GM12874 (cell line): ENCODE measurements at regions not wholly inside any gene's neighbourhood (a gene's known extent, or its start where the extent isn't known, plus 50 kb on each side); places are given as distances from the start of the nearest gene placed in this dataset.

ENCODE experiments used
- TF ChIP-seq, protein P1 (sequence below): IDR thresholded peaks from 2 replicates; pipeline ENCODE4 v1.5.1; 2011; ENCODE audit warnings: low read depth, mild to moderate bottlenecking, control low read depth, low read length, moderate library complexity; ENCODE audit not compliant: insufficient read depth

DNA sequence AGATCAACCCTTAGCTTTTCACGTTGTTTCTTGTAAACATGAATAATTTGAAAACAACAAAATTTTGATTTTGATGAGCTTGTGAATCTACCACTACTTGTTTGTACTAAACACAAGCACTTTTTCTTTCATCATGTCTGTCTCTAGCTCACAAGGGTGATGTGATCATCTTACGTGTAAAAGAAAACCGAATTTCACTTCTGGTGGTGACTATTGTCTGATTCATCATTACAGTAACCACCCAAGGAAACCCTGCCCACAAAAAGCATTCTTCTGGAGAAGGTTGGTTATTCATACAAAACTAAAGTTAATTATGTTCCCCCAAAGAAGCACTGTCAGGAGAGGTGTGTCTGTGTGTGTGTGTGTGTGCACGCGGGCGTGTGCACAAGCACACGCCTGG, 285.4 kb downstream of the ZNF516 start:
- TF ChIP-seq, protein P1, sequence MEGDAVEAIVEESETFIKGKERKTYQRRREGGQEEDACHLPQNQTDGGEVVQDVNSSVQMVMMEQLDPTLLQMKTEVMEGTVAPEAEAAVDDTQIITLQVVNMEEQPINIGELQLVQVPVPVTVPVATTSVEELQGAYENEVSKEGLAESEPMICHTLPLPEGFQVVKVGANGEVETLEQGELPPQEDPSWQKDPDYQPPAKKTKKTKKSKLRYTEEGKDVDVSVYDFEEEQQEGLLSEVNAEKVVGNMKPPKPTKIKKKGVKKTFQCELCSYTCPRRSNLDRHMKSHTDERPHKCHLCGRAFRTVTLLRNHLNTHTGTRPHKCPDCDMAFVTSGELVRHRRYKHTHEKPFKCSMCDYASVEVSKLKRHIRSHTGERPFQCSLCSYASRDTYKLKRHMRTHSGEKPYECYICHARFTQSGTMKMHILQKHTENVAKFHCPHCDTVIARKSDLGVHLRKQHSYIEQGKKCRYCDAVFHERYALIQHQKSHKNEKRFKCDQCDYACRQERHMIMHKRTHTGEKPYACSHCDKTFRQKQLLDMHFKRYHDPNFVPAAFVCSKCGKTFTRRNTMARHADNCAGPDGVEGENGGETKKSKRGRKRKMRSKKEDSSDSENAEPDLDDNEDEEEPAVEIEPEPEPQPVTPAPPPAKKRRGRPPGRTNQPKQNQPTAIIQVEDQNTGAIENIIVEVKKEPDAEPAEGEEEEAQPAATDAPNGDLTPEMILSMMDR, result no peak

DNA sequence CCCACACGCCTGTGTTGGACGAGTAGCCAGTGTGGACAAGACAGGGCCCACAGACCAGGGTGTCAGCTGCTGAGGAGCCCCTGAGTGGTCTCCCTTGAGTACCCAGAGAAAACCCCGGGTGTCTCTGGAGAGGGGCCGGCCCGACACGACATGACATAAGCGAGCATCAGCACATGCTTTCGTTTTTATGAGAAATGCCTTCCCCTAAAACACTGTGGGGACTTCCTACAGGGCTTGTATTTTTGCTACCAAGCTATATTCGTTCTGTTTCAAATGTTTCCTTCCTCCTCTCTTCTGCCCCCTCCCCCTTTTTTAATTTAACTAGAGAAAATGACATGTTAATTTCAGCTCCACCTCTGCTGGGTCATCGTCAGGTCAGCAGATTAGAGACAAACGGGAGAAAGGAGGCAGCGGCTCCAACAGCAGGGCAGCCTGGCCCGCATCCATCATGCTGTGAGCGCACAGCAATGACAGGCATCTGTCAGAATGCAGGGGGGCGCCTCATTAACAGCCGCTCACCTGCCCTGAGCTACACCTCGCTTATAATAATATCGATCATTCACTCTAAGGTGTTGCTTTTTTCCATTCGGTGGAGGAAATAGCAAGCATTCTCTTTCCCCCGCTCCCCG, 286.2 kb downstream of the ZNF516 start:
- TF ChIP-seq, protein P1, result no peak

DNA sequence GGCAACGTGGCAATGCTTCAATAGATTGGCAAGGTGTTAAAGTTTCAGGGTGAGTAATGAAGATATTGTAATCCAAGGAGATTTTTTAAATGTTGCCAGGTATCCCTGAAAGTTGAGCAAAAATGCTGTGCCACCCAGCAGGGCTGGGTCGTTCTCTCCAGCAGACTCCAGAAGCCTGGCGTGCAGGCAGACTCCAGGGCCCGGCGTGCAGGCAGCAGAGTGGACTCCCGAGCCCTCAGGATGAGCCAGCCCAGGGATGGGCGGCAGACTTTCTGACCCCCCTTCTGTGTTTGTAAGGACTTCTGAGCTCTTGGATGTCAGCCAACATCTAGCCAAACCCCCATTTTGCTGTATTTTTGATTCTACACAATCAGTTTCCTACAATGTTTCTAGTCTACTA, 289.1 kb downstream of the ZNF516 start:
- TF ChIP-seq, protein P1, result no peak

DNA sequence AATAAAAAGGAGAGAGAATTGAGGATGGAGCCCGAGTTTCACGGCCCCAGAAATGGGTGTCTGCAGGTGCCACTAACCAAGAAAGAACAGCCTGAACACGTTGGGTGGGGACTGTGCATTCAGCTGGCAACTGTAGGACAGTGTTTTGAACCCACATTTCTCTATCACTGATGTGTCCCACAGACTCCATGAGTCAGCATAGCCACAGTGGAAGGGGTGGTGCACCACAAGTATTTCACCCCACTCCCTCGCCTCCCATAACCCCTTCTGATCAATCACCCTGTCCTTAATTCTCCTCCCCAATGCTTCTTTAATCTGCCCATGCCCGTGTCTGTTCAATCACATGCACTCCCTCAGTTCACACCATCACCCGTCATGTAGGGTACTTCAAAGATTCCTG, 291.5 kb downstream of the ZNF516 start:
- TF ChIP-seq, protein P1, result no peak

DNA sequence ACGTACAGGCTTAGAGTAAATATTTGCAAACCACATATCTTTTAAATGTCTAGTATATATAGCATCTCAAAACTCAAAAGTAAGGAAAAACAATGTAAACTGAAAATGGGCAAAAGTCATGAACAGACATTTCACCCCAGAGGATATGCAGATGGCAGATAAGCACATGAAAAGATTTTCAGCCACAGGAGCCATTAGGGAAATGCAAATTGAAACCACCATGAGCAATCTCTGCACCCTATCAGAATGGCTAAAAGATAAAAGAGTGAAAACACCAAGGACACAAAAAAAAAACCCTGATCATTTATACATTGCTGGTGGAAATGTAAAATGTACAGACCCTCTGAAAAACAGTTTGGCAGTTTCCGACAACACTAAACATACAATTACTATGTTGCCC, 292.7 kb downstream of the ZNF516 start:
- TF ChIP-seq, protein P1, result no peak

DNA sequence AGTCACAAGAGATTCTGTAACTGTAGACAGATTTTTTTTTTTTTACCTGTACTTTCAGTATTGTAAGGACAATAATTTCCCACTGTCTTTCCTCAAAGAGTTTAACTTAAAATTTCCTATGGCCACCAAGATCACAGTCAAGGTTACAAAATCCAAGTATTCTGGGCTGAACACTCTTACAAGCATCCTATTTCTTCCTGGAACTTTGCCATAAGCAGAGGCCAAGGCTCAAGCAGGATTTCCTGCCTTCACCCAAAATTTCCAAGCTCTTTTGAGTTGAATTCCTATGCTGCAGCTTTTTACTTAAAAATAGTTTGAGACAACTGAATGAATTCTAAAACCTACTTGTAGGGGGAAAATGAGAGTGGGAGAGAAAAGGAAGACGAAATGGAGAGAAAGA, 299.4 kb downstream of the ZNF516 start:
- TF ChIP-seq, protein P1, result no peak

DNA sequence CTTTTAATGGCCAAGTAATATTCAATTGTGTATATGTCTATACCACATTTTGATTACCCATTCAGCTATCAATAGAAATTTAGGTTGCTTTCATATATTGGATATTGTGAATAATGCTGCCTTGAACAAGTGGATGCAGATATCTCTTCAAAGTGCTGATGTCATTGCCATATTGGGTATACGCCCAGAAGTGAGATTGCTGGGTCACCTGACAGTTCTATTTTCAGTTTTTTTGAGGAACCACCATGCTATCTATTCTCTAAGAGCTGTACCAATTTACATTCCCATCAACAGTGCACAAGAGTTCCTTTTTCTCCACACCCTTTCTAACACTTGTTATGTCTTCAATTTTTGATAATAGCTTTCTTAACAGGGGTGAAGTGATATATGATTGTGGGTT, 306.9 kb downstream of the ZNF516 start:
- TF ChIP-seq, protein P1, result no peak

DNA sequence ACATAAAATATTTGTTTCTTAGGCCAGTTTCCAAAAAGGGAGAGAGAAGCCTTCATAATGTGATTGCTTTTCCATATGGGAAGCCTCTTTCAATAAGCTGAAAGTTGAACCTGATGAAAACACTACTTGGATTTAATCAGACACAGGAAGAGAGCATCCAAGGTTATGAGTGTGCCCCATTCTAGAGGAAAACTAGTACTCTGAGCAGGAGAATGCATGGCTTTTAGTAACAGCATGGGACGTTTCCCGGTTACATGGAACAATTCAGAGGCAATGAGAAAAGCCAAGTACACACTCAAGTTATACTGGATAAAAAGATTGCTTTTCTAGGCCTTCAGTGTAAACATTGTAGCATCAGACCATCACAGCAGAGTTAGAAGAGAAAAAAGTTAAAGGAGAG, 315.8 kb downstream of the ZNF516 start:
- TF ChIP-seq, protein P1, result no peak
